NCI-H2081 (cell line): ENCODE measurements at regions not wholly inside any gene's neighbourhood (a gene's known extent, or its start where the extent isn't known, plus 50 kb on each side); places are given as distances from the start of the nearest gene placed in this dataset.

Experiments used
- DNase-seq, 2 experiments: peaks; one replicate each; lab custom pipeline; 2025; lab: John Stamatoyannopoulos, UW

- no peak for DNase-seq
These were observed 137.3 kb upstream of the ZNF507 start for GRCh38 chr19:32208060-32208459.

GRCh38 chr19:32219392-32219791, 126.0 kb upstream of the ZNF507 start:
- no peak for DNase-seq

GRCh38 chr19:32219881-32220472, 125.4 kb upstream of the ZNF507 start:
- no peak for DNase-seq

- no peak for DNase-seq
These were observed 124.5 kb upstream of the ZNF507 start for GRCh38 chr19:32220951-32221350.

- DNase-seq = no peak
These were observed 122.9 kb upstream of the ZNF507 start for GRCh38 chr19:32222556-32222955.

GRCh38 chr19:32223106-32223505, 122.3 kb upstream of the ZNF507 start:
- DNase-seq = no peak

- no peak for DNase-seq
These were observed 121.6 kb upstream of the ZNF507 start for GRCh38 chr19:32223595-32224370.

- no peak for DNase-seq
These were observed 120.8 kb upstream of the ZNF507 start for GRCh38 chr19:32224371-32225244.

GRCh38 chr19:32227561-32228165, 117.7 kb upstream of the ZNF507 start:
- no peak for DNase-seq

GRCh38 chr19:32230441-32230840, 115.0 kb upstream of the ZNF507 start:
- no peak for DNase-seq

- no peak for DNase-seq
These were observed 114.4 kb upstream of the ZNF507 start for GRCh38 chr19:32231020-32231419.

- DNase-seq = no peak
These were observed 113.7 kb upstream of the ZNF507 start for GRCh38 chr19:32231691-32232090.

GRCh38 chr19:32232449-32232848, 113.0 kb upstream of the ZNF507 start:
- no peak for DNase-seq

GRCh38 chr19:32233091-32233490, 112.3 kb upstream of the ZNF507 start:
- DNase-seq = no peak

- DNase-seq = no peak
These were observed 111.5 kb upstream of the ZNF507 start for GRCh38 chr19:32233885-32234284.

GRCh38 chr19:32234663-32235217, 110.7 kb upstream of the ZNF507 start:
- DNase-seq = no peak

GRCh38 chr19:32238076-32238475, 107.3 kb upstream of the ZNF507 start:
- no peak for DNase-seq

- DNase-seq = no peak
These were observed 105.1 kb upstream of the ZNF507 start for GRCh38 chr19:32240316-32240715.

GRCh38 chr19:32241306-32241705, 104.1 kb upstream of the ZNF507 start:
- DNase-seq = no peak

- no peak for DNase-seq
These were observed 103.3 kb upstream of the ZNF507 start for GRCh38 chr19:32241932-32242710.

- no peak for DNase-seq
These were observed 99.4 kb upstream of the ZNF507 start for GRCh38 chr19:32246006-32246405.
